ENCODE measurements at regions not wholly inside any gene's neighbourhood (a gene's known extent, or its start where the extent isn't known, plus 50 kb on each side); places are given as distances from the start of the nearest gene placed in this dataset.
A peak's percentile ranks its signal among the peaks of the same experiment; 100 is the strongest.

GRCh38 chr1:185595835-185596667 is 138.1 kb upstream of the HMCN1 start:
- peak; percentile 54 for DNase-seq (ENCODE audit: extremely low spot score)
- ChIA-PET CTCF (interaction anchor here (0.6 to 2.7 kb wide), 52 partner anchors 9 to 620 kb away, joined by 3 to 38 read pairs (median 4); partner anchors contain the start of gene IVNS1ABP), POLR2A (interaction anchor here (1.1 kb wide), 1 partner anchor 280 kb away, joined by 3 read pairs; no protein-coding TSS in a partner anchor)
- TF ChIP-seq CTCF (IDR thresholded peaks at IDR 0.05; ENCODE audit: control extremely low read depth, extremely low read depth, low read depth, missing control alignments) = peak; percentile 69

- DNase-seq (ENCODE audit: extremely low spot score) = no peak
- ChIA-PET POLR2A (interaction anchor here (0.6 kb wide), 1 partner anchor 882 kb away, joined by 3 read pairs; no protein-coding TSS in a partner anchor), CTCF (interaction anchor here (0.7 to 2.7 kb wide), 25 partner anchors 9 to 356 kb away, joined by 3 to 38 read pairs (median 7); no protein-coding TSS in a partner anchor)
- TF ChIP-seq CTCF (IDR thresholded peaks at IDR 0.05; ENCODE audit: control extremely low read depth, extremely low read depth, low read depth, missing control alignments) = no peak
These were observed 139.3 kb upstream of the HMCN1 start for GRCh38 chr1:185594786-185595410.

- DNase-seq (ENCODE audit: extremely low spot score) = no peak
- ChIA-PET POLR2A (no interaction called here), CTCF (interaction anchor here (1.0 to 1.2 kb wide), 2 partner anchors 29 to 424 kb away, joined by 3 to 4 read pairs; no protein-coding TSS in a partner anchor)
- TF ChIP-seq CTCF (IDR thresholded peaks at IDR 0.05; ENCODE audit: control extremely low read depth, extremely low read depth, low read depth, missing control alignments) = no peak
These were observed 140.9 kb upstream of the HMCN1 start for GRCh38 chr1:185593271-185593670.

- CTCF ChIA-PET = interaction anchor here (1.1 to 1.7 kb wide), 3 partner anchors 10 to 201 kb away, joined by 3 to 20 read pairs (median 4); no protein-coding TSS in a partner anchor
- no peak for DNase-seq (ENCODE audit: extremely low spot score)
These were observed 148.4 kb upstream of the HMCN1 start for GRCh38 chr1:185585770-185586169.

GRCh38 chr1:185581961-185582725 is 152.0 kb upstream of the HMCN1 start:
- ChIA-PET CTCF (interaction anchor here (1.2 to 5.0 kb wide), 4 partner anchors 13 to 55 kb away, joined by 3 to 38 read pairs (median 4); no protein-coding TSS in a partner anchor), POLR2A (no interaction called here)
- no peak for TF ChIP-seq CTCF (IDR thresholded peaks at IDR 0.05; ENCODE audit: control extremely low read depth, extremely low read depth, low read depth, missing control alignments)
- no peak for DNase-seq (ENCODE audit: extremely low spot score)

More at GRCh38 chr1:185585770-185586169, 148.4 kb upstream of the HMCN1 start:
- TF ChIP-seq CTCF (IDR thresholded peaks at IDR 0.05; ENCODE audit: control extremely low read depth, extremely low read depth, low read depth, missing control alignments) = no peak
- POLR2A ChIA-PET = no interaction called here

GRCh38 chr1:185581020-185581419 is 153.2 kb upstream of the HMCN1 start:
- CTCF ChIA-PET = interaction anchor here (2.1 to 5.0 kb wide), 2 partner anchors 14 to 16 kb away, joined by 5 to 38 read pairs; no protein-coding TSS in a partner anchor
- POLR2A ChIA-PET = no interaction called here
- TF ChIP-seq CTCF (IDR thresholded peaks at IDR 0.05; ENCODE audit: control extremely low read depth, extremely low read depth, low read depth, missing control alignments) = no peak
- DNase-seq (ENCODE audit: extremely low spot score) = no peak

Data from GM10248 (cell line).